HG03045 (cell line): ENCODE measurements at regions not wholly inside any gene's neighbourhood (a gene's known extent, or its start where the extent isn't known, plus 50 kb on each side); places are given as distances from the start of the nearest gene placed in this dataset.
"Not testable (repeated sequence)": the region's sequence is repeated elsewhere in the genome, so short reads cannot be mapped to it uniquely, and the experiment has no call there.

ENCODE experiments used
- ATAC-seq: cut with Tn5 transposase; IDR thresholded peaks from one replicate; pipeline ENCODE4 v1.9.1; 2021; ENCODE audit warnings: mild to moderate bottlenecking, moderate library complexity; ENCODE audit not compliant: unreplicated experiment

- no peak for ATAC-seq
Measured at GRCh38 chr16:14384745-14385144, 245.3 kb downstream of the PARN start.

DNA sequence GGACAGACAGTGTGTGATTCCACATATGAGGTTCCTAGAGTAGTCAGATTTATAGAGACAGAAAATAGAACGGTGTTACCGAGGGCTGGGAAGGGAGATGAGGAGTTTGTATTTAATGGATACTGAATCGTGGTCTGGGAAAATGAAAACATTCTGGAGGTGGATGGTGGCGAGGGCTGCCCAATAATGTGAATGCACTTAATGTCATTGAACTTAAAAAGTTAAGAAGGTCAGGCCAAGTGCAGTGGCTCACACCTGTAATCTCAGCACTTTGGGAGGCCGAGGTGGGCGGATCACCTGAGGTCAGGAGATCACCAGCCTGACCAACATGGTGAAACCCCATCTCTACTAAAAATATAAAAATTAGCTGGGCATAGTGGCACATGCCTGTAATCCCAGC lies 246.2 kb downstream of the PARN start:
- ATAC-seq = not testable (repeated sequence)

- no peak for ATAC-seq
Measured at GRCh38 chr16:14378689-14379467, 251.2 kb downstream of the PARN start.

DNA sequence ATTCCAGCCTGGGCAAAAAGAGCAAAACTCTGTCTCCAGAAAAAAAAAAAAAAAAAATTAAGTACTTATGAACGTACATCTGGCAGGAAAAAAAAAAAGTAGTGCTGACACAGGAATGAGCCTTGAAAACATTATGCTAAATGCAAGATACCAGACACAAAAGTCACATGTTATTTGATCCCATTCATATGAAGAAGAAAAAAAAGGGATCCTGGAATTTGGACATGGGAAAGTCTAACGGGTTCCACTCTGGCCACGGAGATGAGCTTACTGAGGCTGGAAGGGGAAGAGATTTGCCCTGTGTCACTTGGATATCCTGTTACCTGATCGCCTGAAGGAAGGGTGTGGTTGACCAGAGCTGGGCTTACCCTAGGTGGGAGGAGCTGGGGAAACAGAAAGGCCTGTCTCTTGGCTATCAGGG lies 251.9 kb downstream of the PARN start:
- ATAC-seq = no peak

- no peak for ATAC-seq
Measured at GRCh38 chr16:14377326-14377725, 252.7 kb downstream of the PARN start.

GRCh38 chr16:14375132-14375491 lies 254.9 kb downstream of the PARN start:
- no peak for ATAC-seq

DNA sequence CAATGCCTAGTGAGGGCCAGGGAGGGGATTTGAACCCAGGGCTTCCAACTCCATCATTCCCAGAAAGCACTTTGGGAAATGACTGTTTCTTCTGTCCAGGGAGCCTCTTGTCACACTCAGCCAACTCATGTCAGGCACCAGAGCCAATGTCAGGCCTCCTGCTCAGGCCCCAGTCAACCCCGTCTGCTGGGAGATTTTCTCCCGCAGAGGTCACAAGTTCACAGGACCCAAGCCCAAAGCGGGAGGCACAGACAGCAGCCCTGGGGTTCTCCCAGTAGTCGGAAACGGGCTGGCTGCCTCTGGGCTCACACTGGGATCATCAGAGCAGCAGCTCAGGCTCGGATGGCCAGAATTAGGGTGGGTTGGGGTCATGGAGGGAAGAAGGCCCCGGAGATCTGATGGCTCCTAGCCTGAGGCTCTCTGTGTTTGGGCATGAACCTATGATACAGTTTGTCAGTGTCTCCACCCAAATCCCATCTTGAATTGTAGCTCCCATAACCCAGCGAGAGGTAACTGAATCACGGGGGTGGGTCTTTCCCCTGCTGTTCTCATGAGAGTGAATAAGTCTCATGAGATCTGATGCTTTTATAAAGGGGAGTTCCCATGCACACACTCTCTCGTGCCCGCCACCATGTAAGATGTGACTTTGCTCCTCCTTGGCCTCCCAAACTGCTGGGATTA lies 255.5 kb downstream of the PARN start:
- no peak for ATAC-seq

GRCh38 chr16:14373896-14374295 lies 256.2 kb downstream of the PARN start:
- ATAC-seq = no peak

DNA sequence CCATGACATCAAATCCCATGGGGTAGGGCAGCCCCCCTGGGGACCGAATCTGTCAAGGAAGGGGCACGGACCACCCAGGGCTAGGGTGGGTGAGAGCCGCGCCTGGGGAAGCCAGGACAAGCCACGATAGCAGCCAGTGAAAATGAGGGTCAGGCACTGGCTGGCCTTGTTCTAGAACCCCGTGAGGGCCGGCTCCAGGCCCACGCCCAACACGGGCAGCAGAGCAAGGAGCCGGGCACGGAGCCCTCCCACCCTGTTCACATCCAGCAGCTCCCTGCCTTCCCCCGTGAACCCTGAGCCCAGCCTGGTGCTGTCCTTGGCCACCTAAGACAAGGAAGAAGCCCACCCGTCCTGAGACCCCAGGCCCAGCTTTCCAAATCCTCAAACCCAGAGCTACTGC lies 256.7 kb downstream of the PARN start:
- no peak for ATAC-seq

DNA sequence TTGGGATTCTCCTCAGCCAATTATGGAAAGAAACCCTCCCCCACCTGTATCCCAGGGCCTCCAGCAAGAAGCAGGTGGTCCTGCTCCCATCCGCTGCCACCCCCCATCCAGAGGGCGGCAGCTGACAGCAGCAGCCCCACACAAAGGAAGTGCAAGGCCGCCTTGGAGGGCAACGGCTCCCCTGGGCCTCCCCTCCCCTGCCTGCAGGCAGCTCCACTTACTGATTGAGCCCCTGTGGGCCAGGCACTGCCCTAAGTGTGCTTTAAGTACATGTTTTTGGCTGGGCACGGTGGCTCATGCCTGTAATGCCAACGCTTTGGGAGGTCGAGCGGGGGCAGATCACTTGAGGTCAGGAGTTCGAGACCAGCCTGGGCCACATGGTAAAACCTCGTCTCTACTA lies 257.6 kb downstream of the PARN start:
- no peak for ATAC-seq

DNA sequence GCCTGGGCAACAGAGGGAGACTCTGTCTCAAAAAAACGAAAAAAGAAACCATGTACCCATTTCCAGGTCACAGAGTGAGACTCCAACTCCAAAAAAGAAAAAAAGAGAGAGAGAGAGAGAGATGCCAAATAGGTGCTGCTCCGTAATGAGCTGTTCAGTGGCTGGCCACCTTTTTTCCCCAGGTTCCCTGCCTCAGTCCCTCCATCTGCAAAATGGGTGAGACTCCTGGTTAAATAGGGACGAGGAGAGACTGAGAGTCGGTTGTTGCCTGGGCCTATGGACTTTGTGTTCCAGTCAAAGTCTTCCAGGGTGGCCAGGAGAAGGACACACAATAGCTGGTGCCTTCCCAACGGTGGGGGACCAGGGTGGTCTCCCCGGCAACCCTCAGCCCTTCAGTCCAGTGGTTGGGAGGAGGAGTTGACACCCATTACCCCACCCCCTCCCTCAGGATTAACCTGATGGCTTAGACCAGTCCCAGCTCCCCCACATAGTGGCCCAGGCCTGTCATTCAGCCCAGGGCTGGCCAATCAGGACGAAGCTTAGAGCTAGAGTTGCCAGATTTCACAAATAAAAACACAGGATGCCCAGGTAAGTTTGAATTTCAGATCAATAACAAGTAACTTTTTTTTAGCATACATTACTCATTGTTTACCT lies 258.2 kb downstream of the PARN start:
- ATAC-seq = no peak

DNA sequence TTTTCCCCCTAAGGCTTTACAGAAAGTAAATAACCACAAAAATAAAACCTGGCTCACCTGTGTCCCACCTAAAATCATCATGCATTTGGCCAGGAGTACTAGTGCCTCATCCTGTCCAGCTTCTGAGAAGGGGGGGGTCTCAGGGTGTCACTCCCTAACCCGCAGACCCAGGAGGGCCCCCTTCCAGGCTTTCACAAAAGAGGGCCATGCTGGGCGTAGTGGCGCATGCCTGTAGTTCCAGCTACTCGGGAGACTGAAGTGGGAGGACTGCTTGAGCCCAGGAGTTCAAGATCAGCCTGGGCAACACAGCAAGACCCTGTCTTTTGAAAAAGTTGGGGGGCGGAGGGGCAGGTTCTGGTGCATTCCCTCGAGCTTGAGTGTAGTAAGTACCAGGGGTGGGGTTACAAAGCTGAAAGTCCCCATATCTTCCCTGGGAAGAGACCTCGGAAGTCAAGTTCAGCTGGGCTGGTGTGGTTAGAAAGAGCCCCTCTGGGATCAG lies 259.3 kb downstream of the PARN start:
- no peak for ATAC-seq

DNA sequence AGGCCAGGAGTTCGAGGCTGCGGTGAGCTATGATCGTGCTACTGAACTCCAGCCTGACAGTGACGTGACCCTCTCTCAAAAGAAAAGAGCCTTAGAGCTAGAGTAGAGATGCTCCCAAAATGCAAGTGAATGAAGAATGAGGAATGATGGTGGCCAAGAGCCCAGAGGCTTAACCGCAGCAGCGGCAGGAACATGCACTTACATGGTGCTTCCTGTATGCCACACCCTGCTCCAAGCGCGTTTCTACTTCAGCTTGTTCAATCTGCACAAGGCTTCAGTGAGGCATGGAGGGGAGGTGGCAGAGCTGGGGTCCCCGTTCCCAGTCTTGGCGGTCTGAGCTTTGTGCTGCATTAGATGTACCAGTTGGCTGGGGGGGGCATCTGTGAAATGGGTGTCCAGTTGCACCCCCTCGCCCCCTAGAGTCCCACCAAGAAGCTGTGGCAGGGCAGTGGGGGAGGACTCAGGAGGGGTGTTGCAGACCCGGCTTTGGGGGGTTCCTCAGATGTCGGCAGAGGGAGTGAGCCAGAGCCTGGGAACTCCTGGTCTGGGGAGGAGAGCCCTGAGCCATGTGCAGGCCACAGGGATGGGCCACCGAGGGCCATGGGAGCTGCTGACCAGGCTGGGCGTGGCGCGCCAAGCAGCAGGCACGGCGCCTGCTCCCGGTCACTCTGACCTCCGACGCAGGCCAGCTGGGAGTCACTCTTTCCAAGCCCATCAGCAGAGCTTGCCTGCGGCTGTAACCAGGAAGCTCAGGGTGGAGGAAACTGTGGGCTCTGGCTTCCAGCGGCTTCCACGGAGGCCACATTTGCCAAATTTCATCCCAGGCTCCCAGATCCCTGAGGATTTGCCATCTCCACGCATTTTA lies 260.1 kb downstream of the PARN start:
- ATAC-seq = no peak

DNA sequence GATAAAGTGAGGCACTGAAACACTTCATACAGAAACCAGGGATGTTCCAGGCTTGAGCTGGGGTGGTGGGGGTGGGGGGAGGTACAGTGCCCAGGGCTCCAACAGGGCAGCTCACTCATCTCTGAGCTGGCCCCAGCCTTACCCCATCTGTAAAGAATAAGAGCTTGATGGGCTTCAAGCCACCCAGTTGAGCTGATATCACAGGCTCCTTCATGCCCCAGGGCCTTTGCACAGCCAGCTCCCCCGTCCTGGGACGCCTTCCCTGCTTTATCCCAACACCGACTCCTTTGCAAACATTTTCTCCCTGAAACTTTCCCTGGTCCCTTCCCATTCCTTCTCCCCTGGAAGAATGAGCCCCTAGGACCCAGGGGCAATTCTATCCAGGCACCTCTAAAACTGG lies 261.7 kb downstream of the PARN start:
- no peak for ATAC-seq

- ATAC-seq = no peak
Measured at GRCh38 chr16:14366974-14367707, 262.9 kb downstream of the PARN start.

DNA sequence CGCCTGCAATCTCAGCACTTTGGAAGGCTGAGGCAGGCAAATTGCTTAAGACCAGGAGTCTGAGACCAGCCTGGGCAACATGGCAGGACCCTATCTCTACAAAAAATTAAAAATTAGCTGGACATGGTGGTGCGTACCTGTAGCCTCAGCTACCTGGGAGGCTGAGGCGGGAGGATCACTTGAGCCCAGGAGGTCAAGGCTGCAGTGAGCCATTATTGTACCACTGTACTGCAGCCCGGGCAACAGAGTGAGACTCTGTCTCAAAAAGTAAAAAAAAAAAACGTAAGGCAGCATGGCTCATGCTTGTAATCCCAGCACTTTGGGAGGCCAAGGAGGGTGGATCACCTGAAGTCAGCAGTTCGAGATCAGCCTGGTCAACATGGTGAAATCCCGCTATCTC lies 263.6 kb downstream of the PARN start:
- no peak for ATAC-seq

GRCh38 chr16:14365200-14365851 lies 264.7 kb downstream of the PARN start:
- ATAC-seq = no peak

DNA sequence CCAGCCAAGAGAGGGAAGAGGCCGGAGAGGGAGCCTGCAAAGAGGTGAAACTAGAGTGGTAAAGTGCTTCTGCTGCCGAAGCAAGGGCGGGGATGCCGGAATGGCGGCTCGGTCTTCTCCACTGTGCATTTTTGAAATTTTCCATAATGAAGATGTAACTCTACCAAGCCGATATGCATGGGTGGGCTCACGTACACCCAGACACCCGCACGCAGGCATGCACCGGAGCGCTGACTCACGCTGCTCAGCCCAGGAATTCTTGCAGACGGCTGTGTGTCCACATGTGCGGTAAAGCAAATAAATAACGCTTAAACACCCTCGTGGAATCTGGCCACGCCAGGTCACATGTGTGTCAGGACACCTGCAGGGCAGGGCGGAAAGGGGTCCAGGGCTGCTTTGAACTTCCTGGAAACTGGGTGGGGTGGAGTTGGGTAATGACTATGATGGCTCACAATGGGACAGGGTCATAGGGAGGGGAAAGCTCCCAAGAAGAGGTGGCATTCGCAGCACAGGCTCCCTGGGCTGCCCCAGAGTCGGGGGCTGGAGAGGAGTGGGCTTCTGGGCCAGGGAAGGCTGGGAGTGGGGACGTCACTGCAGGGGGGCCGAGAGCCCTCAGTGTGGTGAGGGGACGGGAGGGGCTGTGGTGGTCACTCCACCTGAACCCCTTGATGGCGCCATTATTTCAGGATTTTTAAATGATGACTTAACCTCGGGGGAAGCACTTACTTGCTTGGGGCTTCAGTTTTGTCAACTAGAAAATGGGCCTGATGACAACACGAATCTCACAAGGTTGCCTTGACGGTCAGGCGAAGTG lies 265.5 kb downstream of the PARN start:
- no peak for ATAC-seq

DNA sequence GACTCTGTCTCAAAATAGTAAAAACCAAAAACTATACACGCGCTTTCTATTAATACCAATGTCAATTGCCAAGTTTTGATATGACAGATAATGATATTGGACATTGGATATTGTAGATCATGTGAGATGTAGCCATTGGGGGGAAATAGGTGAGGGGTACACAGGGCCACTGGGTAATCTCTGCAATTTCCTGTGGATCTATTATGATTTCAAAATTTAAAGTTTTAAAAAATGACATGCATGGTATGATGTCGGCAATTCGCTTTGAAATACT lies 266.0 kb downstream of the PARN start:
- ATAC-seq = no peak
